GM12864 (cell line): ENCODE measurements at regions not wholly inside any gene's neighbourhood (a gene's known extent, or its start where the extent isn't known, plus 50 kb on each side); places are given as distances from the start of the nearest gene placed in this dataset.

ENCODE experiments used
- DNase-seq: peaks from one replicate; pipeline ENCODE4 v3.0.0-alpha.2; 2011; ENCODE audit warnings: low read depth
- H3K4me3 ChIP-seq: 2 replicates; pipeline ENCODE4 v1.5.1; 2011; ENCODE audit warnings: mild to moderate bottlenecking, low read depth, low read length, control low read depth
- CTCF ChIP-seq: IDR thresholded peaks from 2 replicates; pipeline ENCODE4 v1.5.1; 2011; ENCODE audit warnings: low read depth, mild to moderate bottlenecking, moderate library complexity, low read length, control low read depth, inconsistent platforms; ENCODE audit errors: missing control alignments

- no peak for TF ChIP-seq CTCF
- H3K4me3 ChIP-seq = no peak overlapping the region
- DNase-seq = no peak
Observed at GRCh38 chr5:86127696-86128095, 490.0 kb upstream of the COX7C start.

- DNase-seq = no peak
- no peak overlapping the region for H3K4me3 ChIP-seq
- TF ChIP-seq CTCF = no peak
Observed at GRCh38 chr5:86129009-86129408, 488.7 kb upstream of the COX7C start.

- DNase-seq = no peak
- H3K4me3 ChIP-seq = no peak overlapping the region
- TF ChIP-seq CTCF = no peak
Observed at GRCh38 chr5:86137297-86137696, 480.4 kb upstream of the COX7C start.

- DNase-seq = no peak
- TF ChIP-seq CTCF = no peak
- H3K4me3 ChIP-seq = no peak overlapping the region
Observed at GRCh38 chr5:86143837-86144236, 473.9 kb upstream of the COX7C start.

GRCh38 chr5:86152988-86153560 lies 464.7 kb upstream of the COX7C start:
- H3K4me3 ChIP-seq = no peak overlapping the region
- TF ChIP-seq CTCF = no peak

GRCh38 chr5:86155796-86156195 lies 461.9 kb upstream of the COX7C start:
- DNase-seq = no peak
- H3K4me3 ChIP-seq = no peak overlapping the region
- no peak for TF ChIP-seq CTCF

More at GRCh38 chr5:86152988-86153560, 464.7 kb upstream of the COX7C start:
- DNase-seq = no peak

GRCh38 chr5:86170194-86170593 lies 447.5 kb upstream of the COX7C start:
- DNase-seq = no peak
- H3K4me3 ChIP-seq = no peak overlapping the region
- TF ChIP-seq CTCF = no peak
